Stimulated activated CD8-positive, alpha-beta memory T cell treated with anti-CD3 and anti-CD28 coated beads, Interleukin-2, amount 100 ng/mL, for 48 hours (primary cell): ENCODE measurements at regions not wholly inside any gene's neighbourhood (a gene's known extent, or its start where the extent isn't known, plus 50 kb on each side); places are given as distances from the start of the nearest gene placed in this dataset.

Experiments used
- DNase-seq, 2 donors: peaks; one replicate each; pipeline ENCODE4 v3.0.0-alpha.2; 2020; ENCODE audit warnings: low read depth in 2 of 2

- DNase-seq, result no peak
These were observed 924.9 kb downstream of the TBC1D22A start for GRCh38 chr22:47687346-47687655.

GRCh38 chr22:47686594-47687345 lies 924.3 kb downstream of the TBC1D22A start:
- no peak for DNase-seq

GRCh38 chr22:47681411-47682165 lies 919.1 kb downstream of the TBC1D22A start:
- no peak for DNase-seq

GRCh38 chr22:47678636-47679287 lies 916.3 kb downstream of the TBC1D22A start:
- DNase-seq, result no peak

- no peak for DNase-seq
These were observed 915.6 kb downstream of the TBC1D22A start for GRCh38 chr22:47678048-47678447.

- no peak for DNase-seq
These were observed 914.2 kb downstream of the TBC1D22A start for GRCh38 chr22:47676685-47677084.

GRCh38 chr22:47674600-47674999 lies 912.1 kb downstream of the TBC1D22A start:
- DNase-seq, result no peak

GRCh38 chr22:47673557-47673956 lies 911.1 kb downstream of the TBC1D22A start:
- no peak for DNase-seq

GRCh38 chr22:47672526-47672925 lies 910.1 kb downstream of the TBC1D22A start:
- no peak for DNase-seq

- DNase-seq, result no peak
These were observed 902.7 kb downstream of the TBC1D22A start for GRCh38 chr22:47665151-47665550.

- no peak for DNase-seq
These were observed 901.5 kb downstream of the TBC1D22A start for GRCh38 chr22:47663615-47664605.

GRCh38 chr22:47659467-47660223 lies 897.2 kb downstream of the TBC1D22A start:
- DNase-seq, result no peak

- DNase-seq, result no peak
These were observed 895.7 kb downstream of the TBC1D22A start for GRCh38 chr22:47658182-47658581.

- DNase-seq, result no peak
These were observed 894.8 kb downstream of the TBC1D22A start for GRCh38 chr22:47657224-47657623.

GRCh38 chr22:47656806-47657205 lies 894.4 kb downstream of the TBC1D22A start:
- DNase-seq, result no peak

GRCh38 chr22:47655930-47656329 lies 893.5 kb downstream of the TBC1D22A start:
- DNase-seq, result no peak

GRCh38 chr22:47654922-47655491 lies 892.6 kb downstream of the TBC1D22A start:
- no peak for DNase-seq

- DNase-seq, result no peak
These were observed 891.5 kb downstream of the TBC1D22A start for GRCh38 chr22:47653921-47654320.

GRCh38 chr22:47651216-47651987 lies 889.0 kb downstream of the TBC1D22A start:
- no peak for DNase-seq

GRCh38 chr22:47647720-47648119 lies 885.3 kb downstream of the TBC1D22A start:
- DNase-seq, result no peak
